GM18520 (cell line): ENCODE measurements at regions not wholly inside any gene's neighbourhood (a gene's known extent, or its start where the extent isn't known, plus 50 kb on each side); places are given as distances from the start of the nearest gene placed in this dataset.

Source experiments
- ATAC-seq: cut with Tn5 transposase; IDR thresholded peaks from one replicate; pipeline ENCODE4 v1.9.1; 2021; ENCODE audit not compliant: unreplicated experiment

DNA sequence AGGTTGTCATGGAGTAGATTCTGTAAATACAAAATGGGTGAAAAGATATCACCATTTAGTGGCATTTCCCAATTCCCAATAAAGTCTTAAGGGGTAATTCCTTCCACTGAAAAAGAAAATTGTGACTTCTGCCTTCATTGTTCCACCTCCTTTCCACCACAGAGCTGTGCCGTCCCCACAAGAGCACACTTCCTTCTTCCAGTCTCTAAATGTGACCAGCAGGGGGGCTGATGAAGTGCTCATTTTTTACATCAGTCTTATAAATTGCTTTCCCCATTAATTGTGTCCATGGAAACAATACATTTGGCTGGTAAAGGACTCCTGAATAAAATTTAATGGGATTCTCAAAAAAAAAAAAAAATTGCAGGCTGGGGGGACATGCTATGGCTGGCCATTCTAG, 260.8 kb upstream of the PSMD7 start:
- no peak for ATAC-seq

DNA sequence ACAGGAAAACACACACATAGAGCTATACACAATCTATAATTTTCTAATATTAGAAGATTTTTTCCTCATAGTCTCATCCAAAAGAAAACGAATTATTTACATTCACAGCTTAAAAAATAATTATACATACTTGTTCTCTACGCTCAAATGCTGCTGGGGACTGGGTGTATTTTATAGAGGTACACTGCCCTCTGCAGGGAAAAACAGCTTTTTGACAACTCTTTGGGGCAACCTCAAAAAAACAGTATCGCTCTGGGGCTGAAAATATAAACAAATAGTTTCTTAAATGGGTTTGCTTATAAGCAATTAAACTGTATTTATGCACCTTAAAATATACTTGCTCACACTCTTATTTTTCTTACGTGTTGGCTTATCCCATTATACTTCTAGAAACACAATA, 261.8 kb upstream of the PSMD7 start:
- no peak for ATAC-seq

- ATAC-seq, result no peak
Observed at GRCh38 chr16:74034200-74034599, 262.4 kb upstream of the PSMD7 start.

DNA sequence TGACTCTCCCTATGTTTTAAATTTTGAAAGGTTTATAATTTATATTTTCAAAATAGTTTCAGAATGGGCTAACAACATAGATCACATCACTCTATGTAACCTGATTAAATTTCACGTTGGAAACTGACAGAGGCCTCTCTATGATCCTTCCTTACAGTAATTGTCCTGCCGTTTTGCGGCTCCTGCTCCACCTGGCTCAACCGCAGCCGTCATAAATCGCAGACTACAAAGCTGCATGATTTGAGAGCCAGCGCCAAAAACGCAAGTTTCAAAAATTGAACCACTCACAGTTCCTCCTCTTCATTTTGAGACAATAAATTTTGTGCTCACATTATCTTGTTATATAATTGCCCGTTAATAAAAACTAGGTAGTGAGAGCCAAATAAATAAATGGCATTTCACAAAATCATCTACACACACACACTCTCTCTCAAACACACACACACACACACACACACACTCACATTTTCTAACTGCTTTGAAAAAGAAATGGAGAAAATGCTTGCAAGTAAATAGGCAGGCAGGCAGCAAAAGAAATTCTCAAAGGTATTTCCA, 263.1 kb upstream of the PSMD7 start:
- ATAC-seq, result no peak

GRCh38 chr16:74031551-74031950, 265.1 kb upstream of the PSMD7 start:
- no peak for ATAC-seq

GRCh38 chr16:74030000-74030706, 266.5 kb upstream of the PSMD7 start:
- ATAC-seq, result no peak

GRCh38 chr16:74029115-74029792, 267.4 kb upstream of the PSMD7 start:
- ATAC-seq, result no peak

DNA sequence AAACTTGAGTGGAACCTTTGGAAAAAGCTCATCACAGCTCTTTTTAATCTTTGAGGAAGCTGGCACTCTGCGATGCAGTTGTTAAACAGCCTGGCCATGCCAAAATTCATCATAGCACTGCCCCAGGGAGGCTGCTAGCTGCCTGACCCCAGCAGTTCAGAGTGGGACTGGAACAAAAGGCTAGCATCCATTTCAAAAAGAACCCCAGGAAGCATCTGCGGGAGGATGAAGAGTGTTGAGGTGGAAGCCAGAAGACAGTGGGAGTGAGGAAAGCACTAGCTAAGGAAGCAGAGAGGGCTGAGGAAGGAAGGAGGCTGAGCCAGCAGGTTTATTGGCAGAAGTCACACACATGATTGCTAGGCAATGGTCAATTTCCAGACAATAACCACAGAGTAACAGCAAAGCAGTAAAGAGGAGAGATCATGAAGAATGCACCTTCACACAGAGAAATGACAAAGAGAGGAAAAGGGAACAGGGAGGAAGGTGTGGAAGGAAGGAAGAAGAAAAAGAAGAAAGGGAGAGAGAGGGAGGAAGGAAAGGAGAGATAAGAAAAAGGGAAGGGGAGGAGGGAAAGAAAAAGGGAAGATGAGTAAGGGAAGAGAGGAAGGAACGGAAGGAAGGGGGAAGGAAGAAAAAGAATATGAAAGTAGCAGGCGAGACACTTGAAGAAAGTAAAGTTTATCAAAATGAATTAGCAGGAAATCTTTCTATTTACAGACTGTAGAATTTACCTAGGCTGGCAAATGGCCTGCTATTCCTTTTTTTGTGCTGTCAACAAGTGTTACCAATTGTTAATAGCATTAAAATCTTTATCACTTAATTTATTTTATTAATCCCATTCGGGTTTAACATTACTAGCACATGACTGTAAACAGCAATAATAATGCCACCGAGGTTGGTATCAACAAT, 270.0 kb upstream of the PSMD7 start:
- ATAC-seq, result no peak

- ATAC-seq, result no peak
Observed at GRCh38 chr16:74024953-74025352, 271.7 kb upstream of the PSMD7 start.

DNA sequence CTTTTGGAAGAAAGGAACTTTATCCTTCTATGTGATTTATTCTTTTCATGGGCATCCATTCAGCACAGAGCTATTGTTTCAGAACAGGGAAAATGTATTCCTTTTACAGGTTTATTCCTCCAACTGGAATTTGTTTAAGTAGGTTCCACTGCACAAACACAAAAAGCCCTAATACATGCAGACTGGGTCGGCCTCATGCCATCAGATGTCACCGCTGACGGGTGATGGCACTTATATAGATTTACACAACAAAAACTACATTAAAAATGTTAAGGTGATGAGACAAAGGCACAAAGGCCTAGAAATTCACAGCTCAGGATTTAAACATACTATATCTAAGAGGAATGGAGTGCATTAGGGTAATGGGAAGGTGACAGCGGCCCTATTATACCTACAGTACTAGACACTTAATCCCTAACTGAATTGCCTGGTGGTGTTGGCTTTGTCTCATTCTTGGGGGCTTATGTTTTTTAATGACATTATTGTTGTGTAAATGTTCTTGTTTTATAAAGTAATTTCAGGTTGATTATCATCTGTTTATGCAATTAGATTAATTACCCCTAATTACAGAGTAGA, 276.4 kb upstream of the PSMD7 start:
- ATAC-seq, result no peak

DNA sequence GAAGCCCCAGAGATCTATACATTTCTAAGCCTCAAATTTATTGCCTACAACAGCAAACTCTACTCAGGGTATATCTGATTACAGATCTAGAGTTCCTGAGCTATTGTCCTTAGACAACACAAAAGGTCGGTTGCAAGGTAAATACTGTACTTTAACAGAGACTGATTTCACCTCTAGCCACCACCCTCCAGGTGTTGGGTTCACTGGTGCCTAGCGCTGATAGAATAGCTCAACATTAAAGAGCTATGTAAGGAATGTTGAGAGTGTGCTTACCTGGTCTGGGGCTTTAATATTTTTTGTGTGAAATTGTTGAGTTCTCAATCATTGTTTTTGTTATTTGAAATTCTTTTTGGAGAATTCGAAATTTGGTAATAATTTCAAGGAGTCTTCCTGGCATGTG, 277.0 kb upstream of the PSMD7 start:
- no peak for ATAC-seq

- ATAC-seq, result no peak
Observed at GRCh38 chr16:74015953-74016352, 280.7 kb upstream of the PSMD7 start.

- no peak for ATAC-seq
Observed at GRCh38 chr16:73998707-73999106, 297.9 kb upstream of the PSMD7 start.

GRCh38 chr16:73997971-73998370, 298.6 kb upstream of the PSMD7 start:
- no peak for ATAC-seq

GRCh38 chr16:73997340-73997711, 299.3 kb upstream of the PSMD7 start:
- no peak for ATAC-seq

DNA sequence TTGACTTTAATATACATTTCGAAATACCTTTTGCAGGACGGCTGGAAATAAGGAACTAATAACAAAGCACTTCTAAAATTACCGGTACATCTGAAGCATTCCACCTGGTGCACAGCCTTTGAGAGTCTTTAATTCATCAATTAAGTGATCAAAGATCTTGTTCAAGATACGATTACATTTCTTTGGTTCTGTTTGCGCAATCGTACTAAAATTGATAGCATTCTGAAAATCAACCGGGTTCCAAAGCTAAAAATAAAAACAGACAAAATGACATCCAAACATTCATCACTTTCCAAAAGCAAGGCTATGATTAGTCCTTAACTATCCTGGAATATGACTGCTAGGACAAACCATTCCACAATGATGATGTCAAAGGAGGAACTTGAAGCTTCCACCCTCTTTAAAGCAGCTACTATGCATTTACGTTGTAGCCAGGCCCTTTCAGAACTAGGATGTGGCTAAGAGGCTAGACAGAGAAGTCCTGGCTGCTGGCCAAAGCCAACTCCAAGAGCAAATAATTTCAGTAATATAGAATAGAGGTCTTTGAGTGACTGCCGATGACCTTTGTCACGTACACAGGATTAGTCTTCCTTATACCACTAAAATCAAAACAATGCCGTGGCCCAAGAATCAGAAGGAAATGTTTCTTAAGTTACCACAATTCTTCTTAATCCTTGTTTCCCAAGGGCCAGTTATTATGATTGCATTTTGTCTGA, 299.8 kb upstream of the PSMD7 start:
- ATAC-seq, result no peak

GRCh38 chr16:73993878-73994277, 302.7 kb upstream of the PSMD7 start:
- ATAC-seq, result no peak

DNA sequence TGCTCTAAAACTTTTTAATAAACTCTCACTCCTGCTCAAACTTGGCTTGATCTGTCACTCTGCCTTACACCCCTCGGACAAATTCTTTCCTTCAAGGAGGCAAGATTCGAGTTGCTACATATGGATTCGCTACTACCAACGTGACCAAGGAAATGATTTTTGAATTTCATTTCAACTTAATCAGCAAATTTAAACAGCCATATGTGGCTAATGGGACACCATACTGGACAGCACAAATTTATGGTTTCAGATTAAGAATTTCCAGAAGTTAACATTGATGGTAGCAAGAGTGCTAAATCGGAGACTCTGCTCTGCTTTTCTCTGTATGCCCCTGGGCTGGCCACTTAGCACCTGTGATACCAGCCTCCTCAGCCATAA, 318.2 kb upstream of the PSMD7 start:
- ATAC-seq, result no peak

- ATAC-seq, result no peak
Observed at GRCh38 chr16:73976644-73977043, 320.0 kb upstream of the PSMD7 start.

DNA sequence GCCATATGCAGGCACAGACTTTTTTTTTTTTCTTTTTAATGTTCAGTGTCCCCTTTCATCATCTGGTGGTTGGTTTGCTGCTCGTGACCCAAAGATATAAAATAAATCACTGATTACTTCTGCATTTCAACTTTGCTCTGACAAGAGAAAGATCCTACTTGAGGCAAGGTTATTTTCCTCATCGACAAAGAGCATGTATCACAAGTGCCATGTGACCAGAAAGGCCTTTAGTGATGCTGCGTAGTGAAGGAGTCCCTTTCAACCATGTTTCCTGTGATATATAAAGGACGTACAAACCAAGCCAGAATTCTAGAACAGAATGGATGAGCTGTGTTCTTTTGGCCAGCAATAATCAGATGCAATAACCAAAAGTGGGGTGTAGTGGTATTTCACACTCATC, 323.4 kb upstream of the PSMD7 start:
- no peak for ATAC-seq

GRCh38 chr16:73966851-73967250, 329.8 kb upstream of the PSMD7 start:
- no peak for ATAC-seq
